ENCODE measurements at regions not wholly inside any gene's neighbourhood (a gene's known extent, or its start where the extent isn't known, plus 50 kb on each side); places are given as distances from the start of the nearest gene placed in this dataset.
A peak's percentile ranks its signal among the peaks of the same experiment; 100 is the strongest.

- Histone ChIP-seq H3K79me2 (ENCODE audit: insufficient read depth, low read length) (no peaks in the 10 kb centered on the region), H3K27me3 (ENCODE audit: insufficient read depth, low read length) (no peaks in the 10 kb centered on the region), H2AFZ (ENCODE audit: low read length) (peak overlapping the region; percentile 44), H3K27ac (ENCODE audit: low read depth, low read length) (no peak overlapping the region), H3K4me3 (ENCODE audit: insufficient read depth, low read length) (no peak overlapping the region), H3K36me3 (ENCODE audit: insufficient read depth, low read length) (no peaks in the 10 kb centered on the region), H4K20me1 (ENCODE audit: insufficient read depth, low read length) (no peaks in the 10 kb centered on the region), H3K4me2 (ENCODE audit: insufficient read depth, low read length) (no peak overlapping the region), H3K4me1 (ENCODE audit: insufficient read depth, low read length) (peaks cover 24% of the 10 kb centered on the region), H3K9me3 (ENCODE audit: low read depth, low read length) (no peaks in the 10 kb centered on the region)
- no peak for TF ChIP-seq CTCF (IDR thresholded peaks at IDR 0.05; ENCODE audit: extremely low read depth, low read depth, low read length)
- no peak for DNase-seq (ENCODE audit: insufficient read length, low spot score, missing footprints)
These were observed 450.0 kb upstream of the KCNMB2 start for GRCh38 chr3:178086144-178086825.

GRCh38 chr3:178087376-178087775 lies 448.9 kb upstream of the KCNMB2 start:
- no peaks in the 10 kb centered on the region for H3K36me3 ChIP-seq (ENCODE audit: insufficient read depth, low read length)
- no peaks in the 10 kb centered on the region for H4K20me1 ChIP-seq (ENCODE audit: insufficient read depth, low read length)
- H3K4me2 ChIP-seq (ENCODE audit: insufficient read depth, low read length) = no peak overlapping the region
- TF ChIP-seq CTCF (IDR thresholded peaks at IDR 0.05; ENCODE audit: extremely low read depth, low read depth, low read length) = no peak
- peaks cover 24% of the 10 kb centered on the region for H3K4me1 ChIP-seq (ENCODE audit: insufficient read depth, low read length)
- no peak overlapping the region for H3K4me3 ChIP-seq (ENCODE audit: insufficient read depth, low read length)
- H3K27me3 ChIP-seq (ENCODE audit: insufficient read depth, low read length) = no peaks in the 10 kb centered on the region
- DNase-seq (ENCODE audit: insufficient read length, low spot score, missing footprints) = no peak
- no peak overlapping the region for H3K27ac ChIP-seq (ENCODE audit: low read depth, low read length)
- no peak overlapping the region for H2AFZ ChIP-seq (ENCODE audit: low read length)
- no peaks in the 10 kb centered on the region for H3K79me2 ChIP-seq (ENCODE audit: insufficient read depth, low read length)
- H3K9me3 ChIP-seq (ENCODE audit: low read depth, low read length) = no peaks in the 10 kb centered on the region

- no peak overlapping the region for H2AFZ ChIP-seq (ENCODE audit: low read length)
These were observed 447.3 kb upstream of the KCNMB2 start for GRCh38 chr3:178088963-178089362.

GRCh38 chr3:178090899-178091298 lies 445.3 kb upstream of the KCNMB2 start:
- H2AFZ ChIP-seq (ENCODE audit: low read length) = peak overlapping the region; percentile 23
- peaks cover 1% of the 10 kb centered on the region for H3K4me1 ChIP-seq (ENCODE audit: insufficient read depth, low read length)
- H4K20me1 ChIP-seq (ENCODE audit: insufficient read depth, low read length) = no peaks in the 10 kb centered on the region
- DNase-seq (ENCODE audit: insufficient read length, low spot score, missing footprints) = no peak
- H3K36me3 ChIP-seq (ENCODE audit: insufficient read depth, low read length) = no peaks in the 10 kb centered on the region
- no peaks in the 10 kb centered on the region for H3K79me2 ChIP-seq (ENCODE audit: insufficient read depth, low read length)
- TF ChIP-seq CTCF (IDR thresholded peaks at IDR 0.05; ENCODE audit: extremely low read depth, low read depth, low read length) = no peak
- H3K9me3 ChIP-seq (ENCODE audit: low read depth, low read length) = no peaks in the 10 kb centered on the region
- no peak overlapping the region for H3K4me3 ChIP-seq (ENCODE audit: insufficient read depth, low read length)
- H3K27ac ChIP-seq (ENCODE audit: low read depth, low read length) = no peak overlapping the region
- no peaks in the 10 kb centered on the region for H3K27me3 ChIP-seq (ENCODE audit: insufficient read depth, low read length)
- no peak overlapping the region for H3K4me2 ChIP-seq (ENCODE audit: insufficient read depth, low read length)

More at GRCh38 chr3:178088963-178089362, 447.3 kb upstream of the KCNMB2 start:
- no peak for DNase-seq (ENCODE audit: insufficient read length, low spot score, missing footprints)
- Histone ChIP-seq H3K27me3 (ENCODE audit: insufficient read depth, low read length) (no peaks in the 10 kb centered on the region), H3K4me1 (ENCODE audit: insufficient read depth, low read length) (peaks cover 21% of the 10 kb centered on the region), H3K4me2 (ENCODE audit: insufficient read depth, low read length) (no peak overlapping the region), H3K27ac (ENCODE audit: low read depth, low read length) (no peak overlapping the region), H3K36me3 (ENCODE audit: insufficient read depth, low read length) (no peaks in the 10 kb centered on the region), H4K20me1 (ENCODE audit: insufficient read depth, low read length) (no peaks in the 10 kb centered on the region), H3K79me2 (ENCODE audit: insufficient read depth, low read length) (no peaks in the 10 kb centered on the region), H3K4me3 (ENCODE audit: insufficient read depth, low read length) (no peak overlapping the region), H3K9me3 (ENCODE audit: low read depth, low read length) (no peaks in the 10 kb centered on the region)
- TF ChIP-seq CTCF (IDR thresholded peaks at IDR 0.05; ENCODE audit: extremely low read depth, low read depth, low read length) = no peak

All from osteoblast (primary cell).